ENCODE measurements at regions not wholly inside any gene's neighbourhood (a gene's known extent, or its start where the extent isn't known, plus 50 kb on each side); places are given as distances from the start of the nearest gene placed in this dataset.

GRCh38 chr6:144767051-144767450 lies 481.9 kb downstream of the UTRN start:
- no peak for TF ChIP-seq CTCF (IDR thresholded peaks at IDR 0.05)
- TF ChIP-seq EP300 (IDR thresholded peaks at IDR 0.05) = no peak
- TF ChIP-seq POLR2A (IDR thresholded peaks at IDR 0.05) = no peak
- TF ChIP-seq POLR2AphosphoS5 (IDR thresholded peaks at IDR 0.05) = no peak

All from gastroesophageal sphincter (tissue), 3 donors.